GM23338 (cell line): ENCODE measurements at regions not wholly inside any gene's neighbourhood (a gene's known extent, or its start where the extent isn't known, plus 50 kb on each side); places are given as distances from the start of the nearest gene placed in this dataset.

Experiments used
- ATAC-seq: fragments of 200-7000 bp; cut with Tn5 transposase; 3 replicates; pipeline ENCODE4 v1.9.1; 2020
- DNase-seq: peaks from one replicate; pipeline ENCODE4 v3.0.0-alpha.2; 2015; ENCODE audit warnings: low spot score
- H2AFZ ChIP-seq: fragments of 200-600 bp; sonication (generic); 2 replicates; pipeline ENCODE4 v1.8.0; 2016; ENCODE audit warnings: antibody characterized with exemption, mild to moderate bottlenecking, moderate library complexity
- H3F3A ChIP-seq: fragments of 200-600 bp; sonication (generic); replicated peaks from 2 replicates; pipeline ENCODE4 v1.8.0; 2017; ENCODE audit warnings: antibody characterized with exemption, mixed run types, low read depth
- H3K27ac ChIP-seq: fragments of 200-600 bp; sonication (generic); 2 replicates; pipeline ENCODE4 v1.6.1; 2016; ENCODE audit warnings: low read depth
- H3K27me3 ChIP-seq: fragments of 200-600 bp; sonication (generic); 2 replicates; pipeline ENCODE4 v1.8.0; 2016; ENCODE audit warnings: mild to moderate bottlenecking, mixed run types, moderate library complexity; ENCODE audit not compliant: insufficient read depth
- H3K36me3 ChIP-seq: fragments of 200-600 bp; sonication (generic); 2 replicates; pipeline ENCODE4 v1.8.0; 2016; ENCODE audit warnings: mild to moderate bottlenecking; ENCODE audit not compliant: insufficient read depth
- H3K4me1 ChIP-seq: fragments of 200-600 bp; sonication (generic); 2 replicates; pipeline ENCODE4 v1.8.0; 2016; ENCODE audit warnings: mild to moderate bottlenecking, moderate library complexity; ENCODE audit not compliant: insufficient read depth
- H3K4me2 ChIP-seq: fragments of 200-600 bp; sonication (generic); 2 replicates; pipeline ENCODE4 v1.7.1; 2017; ENCODE audit warnings: mixed run types
- H3K4me3 ChIP-seq: fragments of 200-600 bp; sonication (generic); 2 replicates; pipeline ENCODE4 v1.6.1; 2016; ENCODE audit warnings: mixed run types
- H3K79me2 ChIP-seq: fragments of 200-600 bp; sonication (generic); replicated peaks from 2 replicates; pipeline ENCODE4 v1.8.0; 2017; ENCODE audit warnings: mild to moderate bottlenecking; ENCODE audit not compliant: insufficient read depth
- H3K9me2 ChIP-seq: fragments of 200-600 bp; sonication (generic); 2 replicates; pipeline ENCODE4 v1.8.0; 2017; ENCODE audit not compliant: insufficient read depth
- H4K20me1 ChIP-seq: fragments of 200-600 bp; sonication (generic); replicated peaks from 2 replicates; pipeline ENCODE4 v1.8.0; 2017; ENCODE audit warnings: mild to moderate bottlenecking; ENCODE audit not compliant: insufficient read depth
- H3K27ac Mint-ChIP-seq: 2 replicates; pipeline ENCODE4 v1.8.0; 2020; ENCODE audit warnings: inconsistent platforms, mild to moderate bottlenecking, moderate library complexity, mixed read lengths
- H3K27me3 Mint-ChIP-seq: 3 replicates; pipeline ENCODE4 v1.8.0; 2022; ENCODE audit warnings: low read depth, mild to moderate bottlenecking, moderate library complexity, mixed read lengths, inconsistent platforms; ENCODE audit not compliant: insufficient read depth, poor library complexity
- H3K36me3 Mint-ChIP-seq: 3 replicates; pipeline ENCODE4 v1.8.0; 2021; ENCODE audit warnings: low read depth, mild to moderate bottlenecking, inconsistent platforms, moderate library complexity, mixed read lengths
- H3K4me1 Mint-ChIP-seq: 3 replicates; pipeline ENCODE4 v1.8.0; 2020; ENCODE audit warnings: mild to moderate bottlenecking, inconsistent platforms, mixed read lengths
- H3K4me3 Mint-ChIP-seq: 3 replicates; pipeline ENCODE4 v1.8.0; 2021; ENCODE audit warnings: moderate library complexity, mild to moderate bottlenecking, inconsistent platforms, mixed read lengths
- H3K9me3 Mint-ChIP-seq: 3 replicates; pipeline ENCODE4 v1.8.0; 2020; ENCODE audit warnings: moderate library complexity, mild to moderate bottlenecking, inconsistent platforms, mixed read lengths
- CREB1 ChIP-seq: fragments of 250-450 bp; sonication (Bioruptor Pico); IDR thresholded peaks from 2 replicates; pipeline ENCODE4 v1.5.0; 2020; ENCODE audit warnings: low read depth, mild to moderate bottlenecking, moderate library complexity
- CTCF ChIP-seq, 2 experiments: fragments of 200-600 bp in 1 of 2; sonication (generic) in 1 of 2; conservative IDR thresholded peaks; 2 replicates each; pipeline versions ENCODE4 v1.5.1 to v1.6.1; 2016 to 2017; ENCODE audit warnings: antibody characterized with exemption in 2 of 2, low read depth in 2 of 2, mild to moderate bottlenecking in 2 of 2, moderate library complexity in 1 of 2
- ETS1 ChIP-seq: IDR thresholded peaks from 2 replicates; pipeline ENCODE4 v1.6.1; 2016; ENCODE audit warnings: antibody characterized with exemption
- EZH2 ChIP-seq: fragments of 200-600 bp; sonication (generic); IDR thresholded peaks from one replicate; pipeline ENCODE4 v1.8.0; 2017; ENCODE audit warnings: antibody characterized with exemption, mild to moderate bottlenecking, low read depth; ENCODE audit not compliant: unreplicated experiment
- EZH2phosphoT487 ChIP-seq: fragments of 200-600 bp; sonication (generic); IDR thresholded peaks from one replicate; pipeline ENCODE4 v1.8.1; 2018; ENCODE audit warnings: antibody characterized with exemption; ENCODE audit not compliant: unreplicated experiment
- JUNB ChIP-seq: IDR thresholded peaks from one replicate; pipeline ENCODE4 v1.6.1; 2016; ENCODE audit warnings: antibody characterized with exemption; ENCODE audit not compliant: unreplicated experiment
- NANOG ChIP-seq: IDR thresholded peaks from 2 replicates; pipeline ENCODE4 v1.6.1; 2016; ENCODE audit warnings: antibody characterized with exemption, borderline replicate concordance
- POLR2AphosphoS5 ChIP-seq: IDR thresholded peaks from 2 replicates; pipeline ENCODE4 v1.6.1; 2016; ENCODE audit warnings: antibody characterized with exemption, low read depth
- STAT1 ChIP-seq: IDR thresholded peaks from one replicate; pipeline ENCODE4 v1.6.1; 2016; ENCODE audit warnings: antibody characterized with exemption; ENCODE audit not compliant: unreplicated experiment
- ZNF114 ChIP-seq: fragments of 250-450 bp; sonication (Bioruptor Pico); IDR thresholded peaks from 2 replicates; pipeline ENCODE4 v1.5.0; 2020; ENCODE audit warnings: mild to moderate bottlenecking, moderate library complexity
- ZNF331 ChIP-seq: fragments of 250-450 bp; sonication (Bioruptor Pico); IDR thresholded peaks from 2 replicates; pipeline ENCODE4 v1.5.0; 2020; ENCODE audit warnings: low read depth, mild to moderate bottlenecking, moderate library complexity
- TF ChIP-seq, protein P1 (sequence below): IDR thresholded peaks from one replicate; pipeline ENCODE4 v1.6.1; 2018; ENCODE audit warnings: antibody characterized with exemption; ENCODE audit not compliant: unreplicated experiment
- TF ChIP-seq, protein P2 (sequence below): fragments of 250-450 bp; sonication (Bioruptor Pico); IDR thresholded peaks from 2 replicates; pipeline ENCODE4 v1.5.0; 2020; ENCODE audit warnings: mild to moderate bottlenecking, moderate library complexity

- Histone ChIP-seq H3K4me1 (peaks cover 10% of the 10 kb centered on the region; the same call in 1 of the 2 replicates), H3K79me2 (no peaks in the 10 kb centered on the region), H2AFZ (no peak overlapping the region), H3K36me3 (no peaks in the 10 kb centered on the region), H3F3A (no peaks in the 10 kb centered on the region), H4K20me1 (no peaks in the 10 kb centered on the region), H3K27ac (no peak overlapping the region), H3K4me3 (no peak overlapping the region), H3K27me3 (no peaks in the 10 kb centered on the region), H3K4me2 (no peak overlapping the region), H3K9me2 (no peaks in the 10 kb centered on the region)
- Mint-ChIP-seq H3K27me3 (peaks cover 2% of the 10 kb centered on the region), H3K27ac (no peak overlapping the region), H3K4me1 (peaks cover 27% of the 10 kb centered on the region), H3K9me3 (no peaks in the 10 kb centered on the region), H3K36me3 (no peaks in the 10 kb centered on the region), H3K4me3 (no peak overlapping the region)
- DNase-seq (no peak), ATAC-seq (no peak)
- TF ChIP-seq NANOG (no peak), CTCF (conservative IDR thresholded peaks at IDR 0.05; ENCODE audit: low read depth in 2 of 2) (no peak), JUNB (no peak), EZH2phosphoT487 (no peak), ZNF331 (CRISPR knock-in tag) (no peak), ETS1 (no peak), ZNF114 (CRISPR knock-in tag) (no peak), EZH2 (no peak), STAT1 (no peak), POLR2AphosphoS5 (no peak), CREB1 (CRISPR knock-in tag) (no peak)
- TF ChIP-seq, protein P1, sequence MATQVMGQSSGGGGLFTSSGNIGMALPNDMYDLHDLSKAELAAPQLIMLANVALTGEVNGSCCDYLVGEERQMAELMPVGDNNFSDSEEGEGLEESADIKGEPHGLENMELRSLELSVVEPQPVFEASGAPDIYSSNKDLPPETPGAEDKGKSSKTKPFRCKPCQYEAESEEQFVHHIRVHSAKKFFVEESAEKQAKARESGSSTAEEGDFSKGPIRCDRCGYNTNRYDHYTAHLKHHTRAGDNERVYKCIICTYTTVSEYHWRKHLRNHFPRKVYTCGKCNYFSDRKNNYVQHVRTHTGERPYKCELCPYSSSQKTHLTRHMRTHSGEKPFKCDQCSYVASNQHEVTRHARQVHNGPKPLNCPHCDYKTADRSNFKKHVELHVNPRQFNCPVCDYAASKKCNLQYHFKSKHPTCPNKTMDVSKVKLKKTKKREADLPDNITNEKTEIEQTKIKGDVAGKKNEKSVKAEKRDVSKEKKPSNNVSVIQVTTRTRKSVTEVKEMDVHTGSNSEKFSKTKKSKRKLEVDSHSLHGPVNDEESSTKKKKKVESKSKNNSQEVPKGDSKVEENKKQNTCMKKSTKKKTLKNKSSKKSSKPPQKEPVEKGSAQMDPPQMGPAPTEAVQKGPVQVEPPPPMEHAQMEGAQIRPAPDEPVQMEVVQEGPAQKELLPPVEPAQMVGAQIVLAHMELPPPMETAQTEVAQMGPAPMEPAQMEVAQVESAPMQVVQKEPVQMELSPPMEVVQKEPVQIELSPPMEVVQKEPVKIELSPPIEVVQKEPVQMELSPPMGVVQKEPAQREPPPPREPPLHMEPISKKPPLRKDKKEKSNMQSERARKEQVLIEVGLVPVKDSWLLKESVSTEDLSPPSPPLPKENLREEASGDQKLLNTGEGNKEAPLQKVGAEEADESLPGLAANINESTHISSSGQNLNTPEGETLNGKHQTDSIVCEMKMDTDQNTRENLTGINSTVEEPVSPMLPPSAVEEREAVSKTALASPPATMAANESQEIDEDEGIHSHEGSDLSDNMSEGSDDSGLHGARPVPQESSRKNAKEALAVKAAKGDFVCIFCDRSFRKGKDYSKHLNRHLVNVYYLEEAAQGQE = no peak
- TF ChIP-seq, protein P2, sequence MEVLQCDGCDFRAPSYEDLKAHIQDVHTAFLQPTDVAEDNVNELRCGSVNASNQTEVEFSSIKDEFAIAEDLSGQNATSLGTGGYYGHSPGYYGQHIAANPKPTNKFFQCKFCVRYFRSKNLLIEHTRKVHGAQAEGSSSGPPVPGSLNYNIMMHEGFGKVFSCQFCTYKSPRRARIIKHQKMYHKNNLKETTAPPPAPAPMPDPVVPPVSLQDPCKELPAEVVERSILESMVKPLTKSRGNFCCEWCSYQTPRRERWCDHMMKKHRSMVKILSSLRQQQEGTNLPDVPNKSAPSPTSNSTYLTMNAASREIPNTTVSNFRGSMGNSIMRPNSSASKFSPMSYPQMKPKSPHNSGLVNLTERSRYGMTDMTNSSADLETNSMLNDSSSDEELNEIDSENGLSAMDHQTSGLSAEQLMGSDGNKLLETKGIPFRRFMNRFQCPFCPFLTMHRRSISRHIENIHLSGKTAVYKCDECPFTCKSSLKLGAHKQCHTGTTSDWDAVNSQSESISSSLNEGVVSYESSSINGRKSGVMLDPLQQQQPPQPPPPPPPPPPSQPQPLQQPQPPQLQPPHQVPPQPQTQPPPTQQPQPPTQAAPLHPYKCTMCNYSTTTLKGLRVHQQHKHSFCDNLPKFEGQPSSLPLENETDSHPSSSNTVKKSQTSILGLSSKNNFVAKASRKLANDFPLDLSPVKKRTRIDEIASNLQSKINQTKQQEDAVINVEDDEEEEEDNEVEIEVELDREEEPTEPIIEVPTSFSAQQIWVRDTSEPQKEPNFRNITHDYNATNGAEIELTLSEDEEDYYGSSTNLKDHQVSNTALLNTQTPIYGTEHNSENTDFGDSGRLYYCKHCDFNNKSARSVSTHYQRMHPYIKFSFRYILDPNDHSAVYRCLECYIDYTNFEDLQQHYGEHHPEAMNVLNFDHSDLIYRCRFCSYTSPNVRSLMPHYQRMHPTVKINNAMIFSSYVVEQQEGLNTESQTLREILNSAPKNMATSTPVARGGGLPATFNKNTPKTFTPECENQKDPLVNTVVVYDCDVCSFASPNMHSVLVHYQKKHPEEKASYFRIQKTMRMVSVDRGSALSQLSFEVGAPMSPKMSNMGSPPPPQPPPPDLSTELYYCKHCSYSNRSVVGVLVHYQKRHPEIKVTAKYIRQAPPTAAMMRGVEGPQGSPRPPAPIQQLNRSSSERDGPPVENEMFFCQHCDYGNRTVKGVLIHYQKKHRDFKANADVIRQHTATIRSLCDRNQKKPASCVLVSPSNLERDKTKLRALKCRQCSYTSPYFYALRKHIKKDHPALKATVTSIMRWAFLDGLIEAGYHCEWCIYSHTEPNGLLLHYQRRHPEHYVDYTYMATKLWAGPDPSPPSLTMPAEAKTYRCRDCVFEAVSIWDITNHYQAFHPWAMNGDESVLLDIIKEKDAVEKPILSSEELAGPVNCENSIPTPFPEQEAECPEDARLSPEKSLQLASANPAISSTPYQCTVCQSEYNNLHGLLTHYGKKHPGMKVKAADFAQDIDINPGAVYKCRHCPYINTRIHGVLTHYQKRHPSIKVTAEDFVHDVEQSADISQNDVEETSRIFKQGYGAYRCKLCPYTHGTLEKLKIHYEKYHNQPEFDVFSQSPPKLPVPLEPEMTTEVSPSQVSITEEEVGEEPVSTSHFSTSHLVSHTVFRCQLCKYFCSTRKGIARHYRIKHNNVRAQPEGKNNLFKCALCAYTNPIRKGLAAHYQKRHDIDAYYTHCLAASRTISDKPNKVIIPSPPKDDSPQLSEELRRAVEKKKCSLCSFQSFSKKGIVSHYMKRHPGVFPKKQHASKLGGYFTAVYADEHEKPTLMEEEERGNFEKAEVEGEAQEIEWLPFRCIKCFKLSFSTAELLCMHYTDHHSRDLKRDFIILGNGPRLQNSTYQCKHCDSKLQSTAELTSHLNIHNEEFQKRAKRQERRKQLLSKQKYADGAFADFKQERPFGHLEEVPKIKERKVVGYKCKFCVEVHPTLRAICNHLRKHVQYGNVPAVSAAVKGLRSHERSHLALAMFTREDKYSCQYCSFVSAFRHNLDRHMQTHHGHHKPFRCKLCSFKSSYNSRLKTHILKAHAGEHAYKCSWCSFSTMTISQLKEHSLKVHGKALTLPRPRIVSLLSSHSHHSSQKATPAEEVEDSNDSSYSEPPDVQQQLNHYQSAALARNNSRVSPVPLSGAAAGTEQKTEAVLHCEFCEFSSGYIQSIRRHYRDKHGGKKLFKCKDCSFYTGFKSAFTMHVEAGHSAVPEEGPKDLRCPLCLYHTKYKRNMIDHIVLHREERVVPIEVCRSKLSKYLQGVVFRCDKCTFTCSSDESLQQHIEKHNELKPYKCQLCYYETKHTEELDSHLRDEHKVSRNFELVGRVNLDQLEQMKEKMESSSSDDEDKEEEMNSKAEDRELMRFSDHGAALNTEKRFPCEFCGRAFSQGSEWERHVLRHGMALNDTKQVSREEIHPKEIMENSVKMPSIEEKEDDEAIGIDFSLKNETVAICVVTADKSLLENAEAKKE = no peak
Measured at GRCh38 chr17:33385713-33386112, 92.6 kb upstream of the ASIC2 start.
